ENCODE measurements at regions not wholly inside any gene's neighbourhood (a gene's known extent, or its start where the extent isn't known, plus 50 kb on each side); places are given as distances from the start of the nearest gene placed in this dataset.

GRCh38 chr6:109315341-109316110 lies 66.7 kb downstream of the CD164 start:
- Histone ChIP-seq H3K36me3 (no peaks in the 10 kb centered on the region), H3K9me3 (no peaks in the 10 kb centered on the region), H3K27ac (no peak overlapping the region), H3K4me3 (no peak overlapping the region), H3K27me3 (no peaks in the 10 kb centered on the region), H3K4me1 (peaks cover 0 to 5% (median 0%) of the 10 kb centered on the region in 4 donors)
- no peak for TF ChIP-seq CTCF (IDR thresholded peaks at IDR 0.05)
- intact Hi-C loops (cut with DNase I; ENCODE audit: low total_unique reads) = no loop called here
- no peak for DNase-seq

- Histone ChIP-seq H3K4me1 (peaks cover 0 to 5% (median 0%) of the 10 kb centered on the region in 4 donors), H3K36me3 (no peaks in the 10 kb centered on the region), H3K9me3 (no peaks in the 10 kb centered on the region), H3K27me3 (no peaks in the 10 kb centered on the region), H3K4me3 (no peak overlapping the region), H3K27ac (no peak overlapping the region)
- intact Hi-C loops (cut with DNase I; ENCODE audit: low total_unique reads) = no loop called here
- DNase-seq = no peak
- no peak for TF ChIP-seq CTCF (IDR thresholded peaks at IDR 0.05)
These were observed 68.0 kb downstream of the CD164 start for GRCh38 chr6:109314313-109314712.

- H3K27me3 ChIP-seq = no peaks in the 10 kb centered on the region
- DNase-seq = no peak
- H3K36me3 ChIP-seq = no peaks in the 10 kb centered on the region
- peaks cover 0 to 7% (median 2%) of the 10 kb centered on the region in 4 donors for H3K4me1 ChIP-seq
- intact Hi-C loops (cut with DNase I; ENCODE audit: low total_unique reads) = no loop called here
- no peak overlapping the region for H3K27ac ChIP-seq
- TF ChIP-seq CTCF (IDR thresholded peaks at IDR 0.05) = no peak
- H3K9me3 ChIP-seq = no peaks in the 10 kb centered on the region
- no peak overlapping the region for H3K4me3 ChIP-seq
These were observed 69.1 kb downstream of the CD164 start for GRCh38 chr6:109313139-109313538.

DNA sequence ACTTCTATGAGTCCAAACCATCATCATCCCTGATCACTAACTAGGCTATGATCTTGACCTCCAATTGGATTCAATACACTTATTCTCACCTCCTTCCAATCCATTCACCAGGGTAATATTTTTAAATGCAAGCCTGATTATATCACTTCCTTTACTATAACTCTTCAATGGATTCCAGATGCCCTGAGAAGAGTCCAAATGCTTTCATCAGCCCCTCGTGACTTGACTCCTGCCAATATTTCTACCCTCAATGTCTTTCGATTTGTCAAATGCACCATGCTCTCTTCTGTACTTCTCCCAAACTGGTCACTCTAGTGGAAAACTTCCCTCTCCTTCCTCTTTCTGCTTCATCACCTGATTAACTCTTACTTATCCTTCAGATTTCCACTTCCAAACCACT lies 70.8 kb downstream of the CD164 start:
- peak in 1 of 2 donors; percentile 49 for DNase-seq
- intact Hi-C loops (cut with DNase I; ENCODE audit: low total_unique reads) = no loop called here
- Histone ChIP-seq H3K36me3 (no peaks in the 10 kb centered on the region), H3K4me3 (no peak overlapping the region), H3K4me1 (peaks cover 0 to 16% (median 4%) of the 10 kb centered on the region in 4 donors), H3K27me3 (no peaks in the 10 kb centered on the region), H3K27ac (no peak overlapping the region), H3K9me3 (no peaks in the 10 kb centered on the region)
- TF ChIP-seq CTCF (IDR thresholded peaks at IDR 0.05) = no peak

DNA sequence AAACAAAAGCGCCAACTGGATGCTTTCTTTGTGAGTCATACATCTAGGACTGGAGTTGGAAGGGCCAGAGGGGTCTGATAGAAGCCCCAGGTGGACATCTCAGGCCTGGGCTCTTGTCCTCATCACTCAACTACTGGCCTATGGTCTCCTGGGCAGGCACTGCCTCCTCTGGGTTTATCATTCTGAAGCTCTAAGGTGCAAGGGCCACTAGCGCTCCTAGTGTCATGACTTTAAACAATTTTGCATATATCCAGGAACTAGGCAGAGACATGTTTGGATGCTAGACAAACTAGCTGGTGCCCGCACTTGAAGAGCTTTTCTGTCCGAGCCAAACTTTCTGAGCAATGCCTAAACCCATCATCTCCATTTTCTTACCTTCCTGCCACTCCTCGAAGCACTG lies 72.3 kb downstream of the CD164 start:
- Histone ChIP-seq H3K4me1 (peaks cover 0 to 17% (median 4%) of the 10 kb centered on the region in 4 donors), H3K27ac (no peak overlapping the region), H3K27me3 (no peaks in the 10 kb centered on the region), H3K36me3 (no peaks in the 10 kb centered on the region), H3K4me3 (no peak overlapping the region), H3K9me3 (no peaks in the 10 kb centered on the region)
- no peak for TF ChIP-seq CTCF (IDR thresholded peaks at IDR 0.05)
- intact Hi-C loops (cut with DNase I; ENCODE audit: low total_unique reads) = no loop called here
- no peak for DNase-seq

Data from tibial artery (tissue), 4 donors.